H7 (cell line): ENCODE measurements at regions not wholly inside any gene's neighbourhood (a gene's known extent, or its start where the extent isn't known, plus 50 kb on each side); places are given as distances from the start of the nearest gene placed in this dataset.

ENCODE experiments used
- DNase-seq: peaks from one replicate; pipeline ENCODE4 v3.0.0; 2012
- H3K27me3 ChIP-seq: 2 replicates; pipeline ENCODE4 v1.6.0; 2011; ENCODE audit warnings: mild to moderate bottlenecking, low read length; ENCODE audit not compliant: control insufficient read depth, insufficient read depth
- H3K36me3 ChIP-seq: replicated peaks from 2 replicates; pipeline ENCODE4 v1.5.1; 2011; ENCODE audit warnings: low read length; ENCODE audit not compliant: control insufficient read depth, insufficient read depth
- H3K4me3 ChIP-seq: 2 replicates; pipeline ENCODE4 v1.5.1; 2011; ENCODE audit warnings: low read depth, mild to moderate bottlenecking, control low read depth, low read length, moderate library complexity; ENCODE audit not compliant: insufficient read depth

DNA sequence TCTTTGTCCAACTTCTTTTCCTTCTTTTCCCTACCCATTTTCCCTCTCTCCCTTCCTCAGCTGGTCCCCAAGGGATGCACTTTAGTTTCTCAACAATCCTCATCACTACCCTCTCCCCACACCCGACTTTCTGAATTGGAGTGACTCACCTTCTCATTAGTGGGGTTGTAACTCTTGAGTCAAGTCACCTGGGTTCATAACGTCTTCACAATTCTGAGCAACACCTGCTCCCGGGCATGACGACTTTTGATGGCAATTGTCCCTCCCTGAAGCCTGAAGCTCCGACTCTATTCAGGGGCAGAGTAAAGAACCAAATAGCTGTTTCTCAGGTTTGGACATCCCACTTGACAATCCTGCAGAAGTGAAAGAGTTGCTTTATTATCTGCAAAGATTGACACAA lies 82.7 kb upstream of the OTX2 start:
- Histone ChIP-seq H3K4me3 (no peak overlapping the region), H3K36me3 (no peaks in the 10 kb centered on the region), H3K27me3 (peaks cover 64% of the 10 kb centered on the region)
- DNase-seq, result no peak

DNA sequence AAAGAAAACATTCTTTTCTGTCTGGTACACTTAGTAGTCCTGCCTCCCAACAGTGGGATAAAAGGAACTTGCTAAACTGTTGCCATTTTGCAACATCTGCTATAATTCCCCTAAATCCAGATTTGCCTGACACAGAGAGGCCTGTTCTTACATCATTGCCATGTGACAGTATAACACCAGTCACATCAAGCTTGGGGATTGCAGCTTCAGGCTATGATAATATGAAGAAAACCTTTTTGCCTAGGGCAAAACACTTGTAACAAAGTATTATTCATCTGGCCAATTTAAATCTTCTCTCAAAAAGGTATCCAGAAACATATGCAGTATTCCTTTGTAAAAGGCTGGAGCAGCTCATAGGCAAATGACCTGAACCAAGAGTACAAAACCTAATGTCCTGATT lies 80.9 kb upstream of the OTX2 start:
- H3K36me3 ChIP-seq, result no peaks in the 10 kb centered on the region
- no peak overlapping the region for H3K4me3 ChIP-seq
- H3K27me3 ChIP-seq, result peaks cover 65% of the 10 kb centered on the region
- DNase-seq, result no peak

DNA sequence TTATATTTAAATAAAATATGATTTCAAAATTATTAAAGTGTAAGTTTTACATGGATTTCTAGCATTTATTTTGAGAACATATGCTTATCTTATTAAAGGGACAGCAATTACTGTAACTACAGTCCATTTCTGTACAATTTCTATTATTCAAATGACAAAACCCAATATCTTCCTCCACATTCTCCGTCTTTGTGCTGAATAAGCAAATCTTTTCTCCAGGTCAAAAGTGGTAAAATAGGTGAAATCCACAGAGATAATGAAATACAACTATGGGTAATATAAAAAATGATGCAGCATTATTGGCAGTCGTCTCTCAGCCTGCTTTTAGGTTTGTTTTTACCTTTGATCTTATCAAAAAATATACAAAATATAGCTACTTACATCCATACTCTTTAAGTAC lies 79.4 kb upstream of the OTX2 start:
- peaks cover 62% of the 10 kb centered on the region for H3K27me3 ChIP-seq

DNA sequence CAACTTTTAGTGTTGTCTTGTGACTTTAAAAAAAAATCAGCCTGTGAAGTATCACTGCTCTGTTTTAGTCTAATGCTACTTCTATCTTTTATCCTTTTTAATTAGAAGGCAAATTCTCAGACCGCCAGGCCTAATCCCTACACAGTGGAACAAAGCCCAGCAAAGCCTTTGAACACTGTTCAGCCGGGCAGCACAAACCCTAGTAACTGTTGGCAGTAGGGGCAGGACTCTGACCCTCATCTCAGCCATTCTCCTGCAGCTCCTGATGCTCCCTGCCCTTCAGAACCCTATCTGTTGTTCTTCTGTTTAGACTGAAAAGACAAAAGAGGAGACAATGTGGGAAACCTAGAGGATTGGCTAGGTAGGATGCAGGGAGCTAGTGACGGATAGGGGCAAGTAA lies 78.0 kb upstream of the OTX2 start:
- Histone ChIP-seq H3K27me3 (peaks cover 53% of the 10 kb centered on the region), H3K4me3 (no peak overlapping the region), H3K36me3 (no peaks in the 10 kb centered on the region)
- no peak for DNase-seq

More for the DNA sequence above, 79.4 kb upstream of the OTX2 start:
- Histone ChIP-seq H3K4me3 (no peak overlapping the region), H3K36me3 (no peaks in the 10 kb centered on the region)
- DNase-seq, result no peak

DNA sequence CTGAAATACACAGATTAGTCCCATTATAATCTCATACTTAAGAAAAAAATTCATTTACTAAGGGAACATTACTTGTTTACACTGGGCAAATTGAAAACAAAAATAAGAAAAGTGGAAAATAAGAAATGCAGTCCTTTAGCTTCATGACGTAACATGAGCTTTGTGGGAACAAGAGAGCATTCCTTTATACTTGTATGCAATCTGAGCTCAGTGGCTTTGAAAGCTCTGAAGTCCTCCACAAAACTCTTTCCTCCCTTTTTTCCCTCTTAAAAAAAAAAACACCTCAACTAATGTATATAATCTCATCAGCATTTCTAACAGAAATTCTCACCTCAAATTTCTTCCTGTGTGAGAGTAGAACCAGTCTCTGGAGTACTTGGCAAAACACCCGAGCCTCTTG lies 76.9 kb upstream of the OTX2 start:
- Histone ChIP-seq H3K36me3 (no peaks in the 10 kb centered on the region), H3K27me3 (peaks cover 42% of the 10 kb centered on the region), H3K4me3 (no peak overlapping the region)
- no peak for DNase-seq

DNA sequence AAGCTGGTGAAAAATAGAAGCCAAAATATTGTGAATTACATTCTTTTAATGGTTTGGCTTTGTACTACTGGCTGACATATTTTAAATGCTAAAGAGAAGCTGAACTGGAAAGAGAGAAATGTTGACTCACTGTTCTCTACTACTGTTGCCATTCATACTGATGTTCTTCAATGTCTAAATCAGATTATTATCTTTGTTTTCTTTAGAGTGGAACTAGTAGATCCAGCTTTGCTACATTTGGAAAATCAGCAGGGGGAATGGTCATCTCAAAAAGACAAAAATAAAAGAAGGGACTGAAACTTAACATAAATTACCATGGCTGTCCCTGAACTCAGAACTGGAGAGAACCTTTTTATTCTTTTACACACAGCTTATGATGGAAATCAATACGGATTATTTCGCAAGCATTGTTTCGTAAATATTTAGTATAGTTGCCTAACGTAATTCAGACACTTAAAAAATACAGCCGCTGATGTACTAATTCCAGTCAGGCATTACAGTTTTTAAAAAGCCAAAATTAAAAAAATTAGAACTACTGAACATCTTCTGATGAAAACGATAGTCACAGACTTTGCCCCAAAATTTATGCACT lies 76.3 kb upstream of the OTX2 start:
- H3K4me3 ChIP-seq, result no peak overlapping the region
- H3K27me3 ChIP-seq, result peaks cover 36% of the 10 kb centered on the region; the same call in 1 of the 2 replicates
- DNase-seq, result no peak
- H3K36me3 ChIP-seq, result no peaks in the 10 kb centered on the region

DNA sequence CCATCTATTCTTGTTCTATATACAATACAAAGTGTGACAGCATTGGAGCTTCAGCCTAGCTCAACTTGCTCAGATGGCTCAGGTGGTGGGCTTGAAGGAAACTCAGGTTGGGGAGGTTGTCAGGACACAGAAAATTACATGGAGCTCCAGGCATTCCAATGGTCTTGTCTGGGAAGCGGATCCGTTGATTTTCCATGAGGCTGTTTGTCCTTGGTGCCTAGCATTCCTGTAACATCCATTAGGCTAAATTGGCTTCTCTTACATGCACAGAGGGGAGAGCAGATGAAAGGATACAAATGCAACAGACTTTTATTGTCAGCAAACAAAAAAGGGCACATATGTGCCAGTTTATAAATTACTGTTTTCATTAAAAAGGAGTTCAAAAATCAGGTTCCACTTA lies 75.5 kb upstream of the OTX2 start:
- H3K27me3 ChIP-seq, result peaks cover 30% of the 10 kb centered on the region; the same call in 1 of the 2 replicates
- DNase-seq, result no peak

DNA sequence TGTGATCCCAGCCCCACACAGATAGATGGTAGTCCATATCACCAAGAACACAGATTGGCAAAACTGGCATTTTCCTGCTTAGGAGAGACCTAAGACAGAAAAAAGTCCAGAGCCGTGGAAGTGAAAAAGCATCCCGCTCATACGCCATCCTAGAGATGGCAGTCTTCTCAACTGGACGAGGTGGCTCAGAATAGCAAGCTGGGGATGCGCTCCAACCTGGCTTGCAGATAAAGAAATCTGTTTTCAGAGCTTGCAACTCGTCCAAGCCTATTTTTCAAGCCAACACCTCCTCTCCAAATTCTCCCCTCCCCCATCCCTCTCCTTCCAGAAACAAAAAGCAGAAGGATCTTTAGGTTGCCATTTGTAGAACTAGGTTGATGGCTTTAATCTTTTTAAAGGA lies 74.3 kb upstream of the OTX2 start:
- H3K27me3 ChIP-seq, result peaks cover 26% of the 10 kb centered on the region; the same call in 1 of the 2 replicates
- no peak overlapping the region for H3K4me3 ChIP-seq
- no peaks in the 10 kb centered on the region for H3K36me3 ChIP-seq
- DNase-seq, result no peak

More for the DNA sequence above, 75.5 kb upstream of the OTX2 start:
- H3K36me3 ChIP-seq, result no peaks in the 10 kb centered on the region
- H3K4me3 ChIP-seq, result no peak overlapping the region

DNA sequence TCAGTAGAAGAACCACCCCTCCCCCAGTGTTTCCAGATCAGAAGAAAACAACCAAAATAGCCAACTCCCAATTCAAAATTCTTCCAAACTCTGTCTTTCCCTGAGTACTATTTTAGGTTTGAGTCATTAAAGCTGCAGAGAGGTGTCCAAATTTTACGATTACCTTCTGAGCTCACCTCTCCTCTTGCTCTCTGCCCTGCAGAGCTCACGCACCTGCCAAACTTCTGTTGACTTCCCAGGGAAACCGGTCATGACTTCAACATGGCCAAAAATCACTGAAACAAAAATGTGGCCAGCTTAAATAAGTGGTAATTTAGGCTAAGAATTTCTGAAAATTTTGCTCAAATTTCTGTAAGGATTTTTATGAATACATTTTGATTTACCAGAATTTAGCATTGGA lies 70.9 kb upstream of the OTX2 start:
- H3K27me3 ChIP-seq, result peaks cover 12% of the 10 kb centered on the region; the same call in 1 of the 2 replicates
- H3K36me3 ChIP-seq, result no peaks in the 10 kb centered on the region

DNA sequence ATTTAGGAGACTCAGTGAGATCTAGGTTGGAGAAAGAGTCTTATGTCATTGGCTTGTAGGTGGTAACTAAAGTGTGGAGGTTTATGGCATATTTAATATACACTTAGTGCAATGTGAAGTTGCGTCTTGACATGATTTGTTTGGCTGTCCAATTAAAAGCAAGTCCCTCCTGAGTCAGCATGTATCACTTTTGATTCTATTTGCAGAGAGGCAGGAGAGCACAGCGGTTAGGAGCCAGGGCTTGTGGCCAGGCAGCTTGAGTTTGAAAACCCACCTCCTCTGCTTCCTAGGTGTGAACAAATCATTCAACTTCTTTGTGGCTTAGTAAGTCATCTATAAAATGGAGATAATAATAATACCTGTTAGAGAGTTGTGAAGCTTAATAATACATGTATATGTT lies 68.5 kb upstream of the OTX2 start:
- no peak overlapping the region for H3K4me3 ChIP-seq
- H3K27me3 ChIP-seq, result peaks cover 2% of the 10 kb centered on the region; the same call in 1 of the 2 replicates
- no peak for DNase-seq
- H3K36me3 ChIP-seq, result no peaks in the 10 kb centered on the region

More for the DNA sequence above, 70.9 kb upstream of the OTX2 start:
- no peak overlapping the region for H3K4me3 ChIP-seq
- no peak for DNase-seq

DNA sequence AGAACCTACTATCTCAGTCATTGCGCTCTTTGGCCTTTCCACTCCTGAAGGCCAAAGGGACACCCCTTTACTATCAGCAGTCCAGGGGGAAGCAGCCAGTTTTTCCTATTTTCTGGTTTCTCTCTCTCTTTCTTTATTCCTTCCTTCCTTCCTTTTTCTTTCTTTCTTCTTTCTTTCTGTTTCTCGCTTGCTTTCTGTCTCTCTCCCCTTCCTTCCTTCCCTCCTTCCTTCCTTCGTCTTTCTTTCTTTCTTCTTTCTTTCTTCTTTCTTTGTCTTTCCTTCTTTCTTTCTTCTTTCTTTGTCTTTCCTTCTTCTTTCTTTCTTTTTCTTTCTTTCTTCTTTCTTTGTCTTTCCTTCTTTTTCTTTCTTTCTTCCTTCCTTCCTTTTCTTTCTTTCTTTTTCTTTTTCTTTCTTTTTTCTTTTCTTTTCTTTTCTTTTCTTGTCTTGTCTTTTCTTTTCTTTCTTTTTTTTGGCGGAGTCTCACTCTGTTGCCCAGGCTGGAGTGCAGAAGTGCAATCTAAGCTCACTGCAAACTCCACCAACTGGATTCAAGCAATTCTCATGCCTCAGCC lies 64.9 kb upstream of the OTX2 start:
- Histone ChIP-seq H3K27me3 (peaks cover 3% of the 10 kb centered on the region), H3K4me3 (no peak overlapping the region), H3K36me3 (no peaks in the 10 kb centered on the region)
- DNase-seq, result no peak

DNA sequence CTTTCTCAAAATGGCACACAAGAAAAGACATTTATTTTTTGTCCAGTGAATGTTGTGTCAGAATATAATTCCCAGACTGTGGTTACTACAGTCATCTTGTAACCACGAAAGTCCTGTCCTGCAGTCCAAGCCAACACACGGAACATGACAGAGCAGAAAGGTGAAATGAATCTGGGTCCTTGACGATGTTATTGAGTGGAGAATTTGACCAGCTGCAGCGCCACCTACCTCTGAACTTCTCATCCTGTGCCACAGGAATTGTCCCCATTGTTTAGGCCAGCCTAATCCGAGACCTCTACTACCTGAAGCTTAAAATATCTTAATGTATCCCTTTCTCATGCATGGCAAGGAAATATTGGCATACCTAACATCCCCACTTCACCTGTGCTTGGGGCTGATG lies 64.1 kb upstream of the OTX2 start:
- Histone ChIP-seq H3K27me3 (peaks cover 2% of the 10 kb centered on the region), H3K4me3 (no peak overlapping the region), H3K36me3 (no peaks in the 10 kb centered on the region)
- DNase-seq, result peak; percentile 52

DNA sequence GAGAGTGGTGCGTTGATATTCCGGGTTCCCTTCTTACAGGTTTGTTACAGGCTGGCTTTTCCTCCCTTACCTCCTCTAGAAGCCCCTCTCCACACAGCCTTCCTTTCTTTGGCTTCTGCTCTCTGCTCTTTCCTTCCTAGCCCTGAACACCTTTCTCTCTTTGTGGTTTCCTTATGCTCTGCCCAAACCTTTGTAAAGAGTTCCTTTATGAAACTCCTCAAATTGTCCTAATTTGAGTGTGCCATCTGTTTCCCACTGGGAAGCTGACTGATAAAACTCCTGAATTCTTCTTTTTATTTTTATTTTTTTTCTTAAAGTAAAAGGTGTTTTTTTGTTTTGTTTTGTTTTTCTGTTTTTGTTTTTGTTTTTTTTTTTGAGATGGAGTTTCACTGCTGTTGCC lies 60.1 kb upstream of the OTX2 start:
- DNase-seq, result no peak
- Histone ChIP-seq H3K27me3 (peaks cover 5% of the 10 kb centered on the region), H3K4me3 (no peak overlapping the region), H3K36me3 (no peaks in the 10 kb centered on the region)

DNA sequence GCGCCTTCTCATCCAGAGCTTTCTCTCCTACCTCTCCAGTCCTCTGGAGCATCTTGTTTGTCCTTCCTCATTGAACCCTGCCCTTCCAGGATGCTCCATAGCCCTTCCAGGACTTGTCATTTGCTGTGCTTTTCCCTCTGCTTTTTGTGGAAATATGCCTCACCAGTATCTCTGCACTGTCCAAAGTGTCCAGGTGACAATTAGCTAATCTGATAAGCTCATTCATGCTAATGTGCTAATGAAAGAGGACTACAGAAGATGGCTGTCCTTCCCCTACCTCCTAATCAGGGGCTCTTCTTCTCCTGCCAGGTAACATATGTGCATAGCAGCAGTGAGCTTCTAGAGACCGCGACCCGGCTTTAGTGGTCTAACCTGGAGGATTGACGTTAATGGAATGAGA lies 58.4 kb upstream of the OTX2 start:
- peaks cover 5% of the 10 kb centered on the region for H3K27me3 ChIP-seq
- H3K36me3 ChIP-seq, result no peaks in the 10 kb centered on the region
- no peak for DNase-seq
- H3K4me3 ChIP-seq, result no peak overlapping the region

DNA sequence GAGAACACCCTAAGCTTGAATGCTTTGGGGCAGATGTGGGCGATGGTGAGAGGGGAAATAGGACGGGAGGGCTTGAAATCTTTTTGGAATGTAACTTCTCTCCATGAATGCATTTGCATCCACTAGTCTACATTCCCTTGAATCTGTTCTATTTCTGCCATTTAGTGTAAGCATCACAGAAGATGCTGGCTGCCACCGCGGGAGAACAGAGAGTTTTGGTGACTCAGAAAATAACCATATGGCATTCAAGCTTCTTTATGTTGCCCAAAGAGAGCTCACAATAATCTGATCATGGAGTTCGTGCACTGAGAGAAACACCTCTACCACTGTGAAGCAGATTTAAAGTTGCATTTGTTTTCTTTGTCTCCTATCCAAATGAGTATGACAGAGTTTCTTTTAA lies 52.6 kb upstream of the OTX2 start:
- Histone ChIP-seq H3K36me3 (no peaks in the 10 kb centered on the region), H3K4me3 (no peak overlapping the region), H3K27me3 (peaks cover 10% of the 10 kb centered on the region; the same call in 1 of the 2 replicates)
- no peak for DNase-seq

DNA sequence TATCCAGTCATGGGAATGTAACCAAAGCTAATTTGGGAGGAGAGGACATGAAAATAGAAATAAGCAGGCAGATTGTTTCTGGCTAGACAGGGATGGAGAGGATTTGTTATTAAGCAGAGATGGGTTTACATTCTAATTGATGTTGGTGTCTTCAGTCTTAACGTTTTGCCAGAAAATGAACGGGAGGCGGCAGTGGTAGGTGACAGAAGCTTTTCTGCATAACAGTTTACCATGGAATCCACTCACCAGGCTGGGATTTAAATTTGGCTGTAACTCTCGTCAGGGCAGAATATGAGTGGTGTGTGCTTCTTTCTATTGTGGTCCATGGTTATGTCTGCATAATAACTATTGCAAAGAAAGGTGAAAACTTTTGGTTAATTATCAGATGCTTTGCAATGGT lies 50.2 kb upstream of the OTX2 start:
- H3K27me3 ChIP-seq, result peaks cover 17% of the 10 kb centered on the region
- H3K36me3 ChIP-seq, result no peaks in the 10 kb centered on the region
- DNase-seq, result no peak
- no peak overlapping the region for H3K4me3 ChIP-seq
